Mesothelial cell of epicardium (in vitro differentiated cells): ENCODE measurements at regions not wholly inside any gene's neighbourhood (a gene's known extent, or its start where the extent isn't known, plus 50 kb on each side); places are given as distances from the start of the nearest gene placed in this dataset.
"Not testable (repeated sequence)": the region's sequence is repeated elsewhere in the genome, so short reads cannot be mapped to it uniquely, and the experiment has no call there.

Experiments
- DNase-seq, 2 experiments: peaks; one replicate each; pipeline ENCODE4 v3.0.0; 2021; ENCODE audit warnings: low spot score in 2 of 2; ENCODE audit not compliant: unreplicated experiment in 2 of 2
- H3K27ac Mint-ChIP-seq: 2 replicates; pipeline ENCODE4 v1.8.0; 2021; ENCODE audit warnings: mixed read lengths
- H3K27me3 Mint-ChIP-seq: 2 replicates; pipeline ENCODE4 v1.8.0; 2021; ENCODE audit warnings: low read depth, mixed read lengths
- H3K36me3 Mint-ChIP-seq: 2 replicates; pipeline ENCODE4 v1.8.0; 2021; ENCODE audit warnings: mixed read lengths
- H3K4me1 Mint-ChIP-seq: 2 replicates; pipeline ENCODE4 v1.8.0; 2021; ENCODE audit warnings: mixed read lengths
- H3K4me3 Mint-ChIP-seq: 2 replicates; pipeline ENCODE4 v1.8.0; 2021; ENCODE audit warnings: mild to moderate bottlenecking, moderate library complexity, mixed read lengths
- H3K9me3 Mint-ChIP-seq: 2 replicates; pipeline ENCODE4 v1.8.0; 2021; ENCODE audit warnings: mixed read lengths
- CTCF ChIP-seq: fragments of 200-600 bp; sonication (generic); IDR thresholded peaks from one replicate; pipeline ENCODE4 v1.5.0; 2021; ENCODE audit warnings: antibody characterized with exemption; ENCODE audit not compliant: unreplicated experiment

- H3K27ac Mint-ChIP-seq = no peak overlapping the region
- no peak overlapping the region for H3K4me3 Mint-ChIP-seq
- peaks cover 1% of the 10 kb centered on the region for H3K36me3 Mint-ChIP-seq
- TF ChIP-seq CTCF = no peak
- peaks cover 22% of the 10 kb centered on the region for H3K9me3 Mint-ChIP-seq
- H3K27me3 Mint-ChIP-seq = no peaks in the 10 kb centered on the region
- no peak for DNase-seq
- H3K4me1 Mint-ChIP-seq = no peaks in the 10 kb centered on the region
These were observed 233.0 kb upstream of the RPS23 start for GRCh38 chr5:82511134-82511533.

- no peak for DNase-seq
- Mint-ChIP-seq H3K4me1 (no peaks in the 10 kb centered on the region), H3K4me3 (no peak overlapping the region), H3K36me3 (peaks cover 1% of the 10 kb centered on the region), H3K27ac (no peak overlapping the region), H3K27me3 (no peaks in the 10 kb centered on the region), H3K9me3 (peaks cover 22% of the 10 kb centered on the region)
- no peak for TF ChIP-seq CTCF
These were observed 231.6 kb upstream of the RPS23 start for GRCh38 chr5:82509762-82510161.

GRCh38 chr5:82506390-82506789 is 228.2 kb upstream of the RPS23 start:
- H3K27ac Mint-ChIP-seq, H3K4me3 Mint-ChIP-seq, H3K27me3 Mint-ChIP-seq, H3K4me1 Mint-ChIP-seq, H3K36me3 Mint-ChIP-seq, DNase-seq: not testable (repeated sequence)
- peaks cover 27% of the 10 kb centered on the region for H3K9me3 Mint-ChIP-seq

- Mint-ChIP-seq H3K4me1 (peaks cover 3% of the 10 kb centered on the region), H3K9me3 (peaks cover 22% of the 10 kb centered on the region), H3K27me3 (peaks cover 4% of the 10 kb centered on the region), H3K4me3 (no peak overlapping the region), H3K27ac (no peak overlapping the region), H3K36me3 (peaks cover 9% of the 10 kb centered on the region)
- TF ChIP-seq CTCF = no peak
- DNase-seq = no peak
These were observed 221.6 kb upstream of the RPS23 start for GRCh38 chr5:82499725-82500244.

GRCh38 chr5:82497242-82497641 is 219.1 kb upstream of the RPS23 start:
- peaks cover 9% of the 10 kb centered on the region for H3K36me3 Mint-ChIP-seq
- H3K9me3 Mint-ChIP-seq = peaks cover 21% of the 10 kb centered on the region
- no peak for DNase-seq
- H3K4me1 Mint-ChIP-seq = peaks cover 3% of the 10 kb centered on the region
- no peak overlapping the region for H3K4me3 Mint-ChIP-seq
- H3K27me3 Mint-ChIP-seq = peaks cover 4% of the 10 kb centered on the region
- no peak overlapping the region for H3K27ac Mint-ChIP-seq
- no peak for TF ChIP-seq CTCF

- Mint-ChIP-seq H3K27me3 (peaks cover 4% of the 10 kb centered on the region), H3K9me3 (peaks cover 18% of the 10 kb centered on the region)
- TF ChIP-seq CTCF = no peak
These were observed 216.8 kb upstream of the RPS23 start for GRCh38 chr5:82494942-82495341.

More at GRCh38 chr5:82494942-82495341, 216.8 kb upstream of the RPS23 start:
- H3K27ac Mint-ChIP-seq = no peak overlapping the region
- H3K36me3 Mint-ChIP-seq = peaks cover 9% of the 10 kb centered on the region
- no peak overlapping the region for H3K4me3 Mint-ChIP-seq
- DNase-seq = no peak
- peaks cover 1% of the 10 kb centered on the region for H3K4me1 Mint-ChIP-seq
